ENCODE measurements at regions not wholly inside any gene's neighbourhood (a gene's known extent, or its start where the extent isn't known, plus 50 kb on each side); places are given as distances from the start of the nearest gene placed in this dataset.

GRCh38 chr11:105357764-105358163 is 218.2 kb upstream of the CARD18 start:
- no peak for ATAC-seq
- Histone ChIP-seq H3K36me3 (ENCODE audit: control insufficient read depth in 1 of 2, insufficient read depth in 2 of 2, low read length in 2 of 2) (no peaks in the 10 kb centered on the region), H3K9ac (ENCODE audit: low read length) (no peak overlapping the region), H2AFZ (ENCODE audit: low read depth, low read length, poor library complexity, severe bottlenecking) (no peak overlapping the region), H3K4me3 (replicated peaks in 1 of 2; ENCODE audit: low read depth in 1 of 2, low read length in 2 of 2) (no peak overlapping the region), H3K27ac (ENCODE audit: low read depth, low read length) (no peak overlapping the region), H3K79me2 (ENCODE audit: insufficient read depth, low read length) (no peaks in the 10 kb centered on the region), H3K27me3 (ENCODE audit: insufficient read depth, low read length) (no peaks in the 10 kb centered on the region), H3K4me2 (ENCODE audit: low read length) (no peak overlapping the region), H3K9me2 (ENCODE audit: insufficient read depth) (no peaks in the 10 kb centered on the region), H3K9me3 (ENCODE audit: control insufficient read depth in 1 of 2, insufficient read depth in 1 of 2, low read depth in 1 of 2, low read length in 2 of 2) (no peaks in the 10 kb centered on the region), H4K20me1 (ENCODE audit: insufficient read depth) (no peaks in the 10 kb centered on the region), H3K4me1 (ENCODE audit: control insufficient read depth in 1 of 2, insufficient read depth in 2 of 2, low read length in 2 of 2) (no peaks in the 10 kb centered on the region)
- ChIA-PET CTCF (no interaction called here), POLR2A (no interaction called here), RAD21 (ENCODE audit: low non-redundant PET in 1 of 2, low total read pairs in 2 of 2, uncharacterized antibody in 2 of 2, unreplicated experiment in 2 of 2) (no interaction called here)
- intact Hi-C loops (cut with micrococcal nuclease), result no loop called here
- BruUV-seq (replicated peaks), result no TSS peak
- DNase-seq (ENCODE audit: low read depth, low spot score), result no peak
- TF ChIP-seq FOSL1 (IDR thresholded peaks at IDR 0.05; ENCODE audit: low read depth), result no peak

DNA sequence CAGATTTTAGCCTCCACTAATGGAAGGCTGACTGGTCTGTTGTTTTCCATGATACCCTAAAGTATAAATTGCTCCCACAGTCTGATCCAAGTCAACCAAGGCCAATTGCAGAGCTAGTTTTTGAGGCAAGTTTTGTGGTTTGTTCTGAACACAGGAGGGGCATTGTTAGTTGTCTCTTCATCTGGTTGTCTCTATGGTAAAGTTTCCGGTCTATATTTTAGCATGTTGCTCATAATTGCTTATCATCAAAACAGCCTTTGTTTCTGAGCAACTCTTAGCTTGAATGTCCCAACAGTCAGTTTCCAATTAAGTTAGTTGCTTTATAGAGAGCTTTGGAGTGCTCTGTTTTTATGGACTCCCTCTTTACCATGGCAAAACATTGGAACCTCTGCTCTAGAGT is 217.6 kb upstream of the CARD18 start:
- Histone ChIP-seq H3K27ac (ENCODE audit: low read depth, low read length) (no peak overlapping the region), H3K9me2 (ENCODE audit: insufficient read depth) (no peaks in the 10 kb centered on the region), H2AFZ (ENCODE audit: low read depth, low read length, poor library complexity, severe bottlenecking) (no peak overlapping the region), H3K4me1 (ENCODE audit: control insufficient read depth in 1 of 2, insufficient read depth in 2 of 2, low read length in 2 of 2) (no peaks in the 10 kb centered on the region), H3K4me3 (replicated peaks in 1 of 2; ENCODE audit: low read depth in 1 of 2, low read length in 2 of 2) (no peak overlapping the region), H3K79me2 (ENCODE audit: insufficient read depth, low read length) (no peaks in the 10 kb centered on the region), H3K36me3 (ENCODE audit: control insufficient read depth in 1 of 2, insufficient read depth in 2 of 2, low read length in 2 of 2) (no peaks in the 10 kb centered on the region), H3K27me3 (ENCODE audit: insufficient read depth, low read length) (no peaks in the 10 kb centered on the region), H3K9ac (ENCODE audit: low read length) (no peak overlapping the region), H4K20me1 (ENCODE audit: insufficient read depth) (no peaks in the 10 kb centered on the region), H3K9me3 (ENCODE audit: control insufficient read depth in 1 of 2, insufficient read depth in 1 of 2, low read depth in 1 of 2, low read length in 2 of 2) (no peaks in the 10 kb centered on the region), H3K4me2 (ENCODE audit: low read length) (no peak overlapping the region)
- intact Hi-C loops (cut with micrococcal nuclease), result no loop called here
- ATAC-seq (no peak), DNase-seq (ENCODE audit: low read depth, low spot score) (no peak)
- ChIA-PET RAD21 (ENCODE audit: low non-redundant PET in 1 of 2, low total read pairs in 2 of 2, uncharacterized antibody in 2 of 2, unreplicated experiment in 2 of 2) (no interaction called here), CTCF (no interaction called here), POLR2A (no interaction called here)
- BruUV-seq (replicated peaks), result no TSS peak
- TF ChIP-seq, protein P1, sequence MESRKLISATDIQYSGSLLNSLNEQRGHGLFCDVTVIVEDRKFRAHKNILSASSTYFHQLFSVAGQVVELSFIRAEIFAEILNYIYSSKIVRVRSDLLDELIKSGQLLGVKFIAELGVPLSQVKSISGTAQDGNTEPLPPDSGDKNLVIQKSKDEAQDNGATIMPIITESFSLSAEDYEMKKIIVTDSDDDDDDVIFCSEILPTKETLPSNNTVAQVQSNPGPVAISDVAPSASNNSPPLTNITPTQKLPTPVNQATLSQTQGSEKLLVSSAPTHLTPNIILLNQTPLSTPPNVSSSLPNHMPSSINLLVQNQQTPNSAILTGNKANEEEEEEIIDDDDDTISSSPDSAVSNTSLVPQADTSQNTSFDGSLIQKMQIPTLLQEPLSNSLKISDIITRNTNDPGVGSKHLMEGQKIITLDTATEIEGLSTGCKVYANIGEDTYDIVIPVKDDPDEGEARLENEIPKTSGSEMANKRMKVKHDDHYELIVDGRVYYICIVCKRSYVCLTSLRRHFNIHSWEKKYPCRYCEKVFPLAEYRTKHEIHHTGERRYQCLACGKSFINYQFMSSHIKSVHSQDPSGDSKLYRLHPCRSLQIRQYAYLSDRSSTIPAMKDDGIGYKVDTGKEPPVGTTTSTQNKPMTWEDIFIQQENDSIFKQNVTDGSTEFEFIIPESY (IDR thresholded peaks at IDR 0.05; ENCODE audit: extremely low read depth, insufficient replicate concordance, low read length), result no peak
- TF ChIP-seq EGR1 (IDR thresholded peaks at IDR 0.05; ENCODE audit: low read depth) (no peak), SP1 (IDR thresholded peaks at IDR 0.05; ENCODE audit: low read depth) (no peak), POLR2A (IDR thresholded peaks at IDR 0.05; ENCODE audit: borderline replicate concordance, extremely low read depth, insufficient read depth, insufficient read length) (no peak), ATF3 (IDR thresholded peaks at IDR 0.05) (no peak), ZFX (IDR thresholded peaks at IDR 0.05) (no peak), REST (IDR thresholded peaks at IDR 0.05; ENCODE audit: low read depth) (no peak), CEBPB (IDR thresholded peaks at IDR 0.05; ENCODE audit: low read depth) (no peak), TCF7L2 (IDR thresholded peaks at IDR 0.05; ENCODE audit: borderline replicate concordance, extremely low read depth, insufficient read depth, insufficient read length) (no peak), SRF (IDR thresholded peaks at IDR 0.05; ENCODE audit: low read depth) (no peak), EZH2phosphoT487 (IDR thresholded peaks at IDR 0.05; ENCODE audit: borderline replicate concordance) (no peak), POLR2AphosphoS5 (IDR thresholded peaks at IDR 0.05; ENCODE audit: low read depth, low read length) (no peak), CBX3 (IDR thresholded peaks at IDR 0.05; ENCODE audit: low read depth) (no peak), RAD21 (IDR thresholded peaks at IDR 0.05; ENCODE audit: low read depth) (no peak)
- TF ChIP-seq, protein P2, sequence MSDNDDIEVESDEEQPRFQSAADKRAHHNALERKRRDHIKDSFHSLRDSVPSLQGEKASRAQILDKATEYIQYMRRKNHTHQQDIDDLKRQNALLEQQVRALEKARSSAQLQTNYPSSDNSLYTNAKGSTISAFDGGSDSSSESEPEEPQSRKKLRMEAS (IDR thresholded peaks at IDR 0.05), result no peak

Data from HCT116 (cell line).